Aorta (tissue), 5 donors: ENCODE measurements at regions not wholly inside any gene's neighbourhood (a gene's known extent, or its start where the extent isn't known, plus 50 kb on each side); places are given as distances from the start of the nearest gene placed in this dataset.
A peak's percentile ranks its signal among the peaks of the same experiment; 100 is the strongest.
"Not testable (repeated sequence)": the region's sequence is repeated elsewhere in the genome, so short reads cannot be mapped to it uniquely, and the experiment has no call there.

ENCODE experiments used
- ATAC-seq: fragments of 200-7000 bp; cut with Tn5 transposase; one replicate; pipeline ENCODE4 v1.9.1; 2022; ENCODE audit warnings: moderate library complexity; ENCODE audit not compliant: low FRiP score
- DNase-seq, 2 donors: peaks; one replicate each; pipeline ENCODE4 v3.0.0-alpha.2; 2020
- H3K27ac ChIP-seq, 2 donors: one replicate each; pipeline ENCODE4 v1.5.1; 2013; ENCODE audit warnings: low read length in 2 of 2, mild to moderate bottlenecking in 2 of 2, moderate library complexity in 2 of 2, control low read depth in 1 of 2, inconsistent platforms in 1 of 2, low read depth in 1 of 2
- H3K27me3 ChIP-seq, 2 donors: one replicate each; pipeline ENCODE4 v1.6.1; 2013; ENCODE audit warnings: control low read depth in 1 of 2, low read length in 1 of 2, mild to moderate bottlenecking in 1 of 2, moderate library complexity in 1 of 2; ENCODE audit not compliant: insufficient read depth in 2 of 2, control insufficient read depth in 1 of 2
- H3K36me3 ChIP-seq, 2 donors: one replicate each; pipeline ENCODE4 v1.6.1; 2013; ENCODE audit warnings: control low read depth in 1 of 2, low read length in 1 of 2, mild to moderate bottlenecking in 1 of 2; ENCODE audit not compliant: insufficient read depth in 2 of 2, control insufficient read depth in 1 of 2
- H3K4me1 ChIP-seq, 2 donors: one replicate each; pipeline ENCODE4 v1.6.1; 2013; ENCODE audit warnings: low read length in 2 of 2, control low read depth in 1 of 2, mild to moderate bottlenecking in 1 of 2, moderate library complexity in 1 of 2; ENCODE audit not compliant: insufficient read depth in 2 of 2, control insufficient read depth in 1 of 2
- H3K4me3 ChIP-seq, 2 donors: one replicate each; pipeline ENCODE4 v1.5.1; 2013; ENCODE audit warnings: low read length in 2 of 2, control low read depth in 1 of 2, mild to moderate bottlenecking in 1 of 2
- H3K9me3 ChIP-seq: one replicate; pipeline ENCODE4 v1.6.1; 2013; ENCODE audit warnings: mild to moderate bottlenecking, low read length; ENCODE audit not compliant: control insufficient read depth
- WGBS, 2 donors: extraction: QIAGEN DNeasy Blood & Tissue Kit; methylation state at CpG; one replicate each; pipeline ENCODE4 v1.1.7; 2013; 5-methylcytosine and 5-hydroxymethylcytosine counted together
- intact Hi-C, 2 donors: fragments of 100-400 bp; cut with DNase I; formaldehyde crosslinking; loops; one replicate each; pipeline versions ENCODE4 v1.14.2 to v1.15.0; 2022
- donor health status: healthy with polysubstance abuse.
- donor health status: Bipolar disorder and iron deficiency.
- donor health status: DM: no; HTN: no; CAD: no.
- donor health status: DM: no; HTN: no; CAD: no.
- donor health status: DM: yes; HTN: yes; CAD: no.

DNA sequence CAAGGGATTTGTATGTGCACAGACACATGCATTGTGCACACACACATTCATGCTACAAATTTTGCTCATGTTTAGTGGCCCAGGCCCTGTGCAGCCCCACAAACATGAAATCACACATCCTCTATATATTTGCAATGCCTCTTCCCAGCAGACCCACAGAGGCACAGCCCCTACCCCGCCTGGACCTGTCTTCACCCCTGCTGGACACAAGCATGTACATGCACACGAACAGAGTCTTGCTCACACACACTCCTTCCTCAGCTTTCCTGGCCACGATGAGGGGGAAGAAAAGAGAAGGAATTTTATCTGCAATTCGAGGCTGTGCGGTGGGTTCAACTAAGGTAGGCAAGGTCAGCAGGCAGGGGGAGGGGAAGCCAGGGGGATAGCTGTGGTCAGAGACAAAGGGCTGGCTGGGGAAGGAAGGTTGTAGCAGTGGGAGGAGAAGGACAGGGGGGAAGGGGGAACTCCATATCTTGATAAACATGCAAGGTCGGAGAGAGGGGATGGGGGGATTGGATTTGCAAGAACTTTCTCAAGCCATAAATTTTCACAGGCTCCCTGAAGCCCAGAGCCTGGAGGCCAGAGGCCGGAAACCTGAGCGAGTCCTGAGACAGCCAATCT, 156.4 kb downstream of the EFNB1 start:
- intact Hi-C loops = no loop called here
- 65 to 82% methylated on average over 8 of the region's 8 CpGs for WGBS, 2 donors

GRCh38 chrX:68983004-68983857, 154.4 kb downstream of the EFNB1 start:
- Histone ChIP-seq H3K4me1 (peaks cover 0 to 1% of the 10 kb centered on the region in 2 donors), H3K27ac (no peak overlapping the region), H3K36me3 (no peaks in the 10 kb centered on the region), H3K9me3 (no peaks in the 10 kb centered on the region), H3K4me3 (no peak overlapping the region), H3K27me3 (no peaks in the 10 kb centered on the region)
- WGBS, 2 donors = 50 to 68% methylated on average over 3 of the region's 3 CpGs
- DNase-seq (no peak), ATAC-seq (peak; percentile 44)
- intact Hi-C loops = no loop called here

More for the DNA sequence above, 156.4 kb downstream of the EFNB1 start:
- Histone ChIP-seq H3K36me3 (no peaks in the 10 kb centered on the region), H3K27ac (no peak overlapping the region), H3K4me3 (no peak overlapping the region), H3K27me3 (no peaks in the 10 kb centered on the region), H3K9me3 (no peaks in the 10 kb centered on the region), H3K4me1 (no peaks in the 10 kb centered on the region)
- no peak for ATAC-seq
- DNase-seq = no peak

DNA sequence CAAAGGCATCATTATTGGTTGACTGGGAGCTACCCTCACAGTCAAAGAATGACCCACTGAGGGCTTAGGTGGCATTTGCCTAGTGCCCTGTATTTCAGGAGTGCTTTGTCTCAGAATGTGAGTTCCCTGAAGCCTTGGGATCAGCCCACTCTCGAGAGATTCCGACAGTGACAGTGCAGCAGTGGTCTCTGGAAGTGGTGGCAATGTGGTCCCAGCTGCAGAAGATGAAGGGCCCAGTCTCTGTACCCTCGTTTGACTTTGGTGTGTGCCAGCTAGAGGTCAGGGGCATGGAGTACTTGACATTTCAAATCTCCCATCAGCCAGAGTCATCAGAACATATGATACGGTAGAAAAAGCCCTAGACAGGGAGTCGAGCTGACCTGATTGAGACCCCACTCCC, 153.7 kb downstream of the EFNB1 start:
- Histone ChIP-seq H3K27ac (no peak overlapping the region), H3K36me3 (no peaks in the 10 kb centered on the region), H3K4me3 (no peak overlapping the region), H3K4me1 (peaks cover 0 to 3% of the 10 kb centered on the region in 2 donors), H3K27me3 (no peaks in the 10 kb centered on the region), H3K9me3 (no peaks in the 10 kb centered on the region)
- intact Hi-C loops = no loop called here
- WGBS, 2 donors = 77 to 93% methylated on average over 5 of the region's 5 CpGs
- ATAC-seq (no peak), DNase-seq (no peak)

- H3K27ac ChIP-seq = no peak overlapping the region
- 87 to 97% methylated on average over 9 of the region's 9 CpGs for WGBS, 2 donors
- no peaks in the 10 kb centered on the region for H3K36me3 ChIP-seq
- intact Hi-C loops = no loop called here
- H3K9me3 ChIP-seq = no peaks in the 10 kb centered on the region
- H3K4me1 ChIP-seq = peaks cover 0 to 3% of the 10 kb centered on the region in 2 donors
- no peak overlapping the region for H3K4me3 ChIP-seq
- no peak for ATAC-seq
- DNase-seq = peak in 1 of 2 donors; percentile 43
- no peaks in the 10 kb centered on the region for H3K27me3 ChIP-seq
Observed at GRCh38 chrX:68980906-68981616, 152.2 kb downstream of the EFNB1 start.

DNA sequence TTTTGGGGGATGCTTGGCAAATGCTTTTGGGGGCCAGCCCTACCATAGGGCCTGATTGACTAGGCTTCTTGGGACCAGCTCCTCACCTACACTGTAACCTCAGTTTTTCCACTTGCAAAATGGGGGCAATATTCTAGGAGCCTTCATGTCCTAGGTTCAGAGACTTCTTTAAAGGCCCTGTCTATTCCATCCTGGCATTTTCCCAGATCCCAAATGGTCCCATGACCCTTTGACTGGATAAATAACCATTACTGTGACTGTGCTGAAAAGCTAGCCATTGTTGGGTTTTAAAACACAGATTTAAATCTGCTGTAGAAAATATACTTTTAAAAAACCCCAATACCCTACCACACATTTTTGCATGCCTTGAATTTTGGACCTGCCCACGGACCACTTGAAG, 149.8 kb downstream of the EFNB1 start:
- DNase-seq = no peak
- Histone ChIP-seq H3K36me3 (no peaks in the 10 kb centered on the region), H3K9me3 (no peaks in the 10 kb centered on the region), H3K27me3 (no peaks in the 10 kb centered on the region), H3K4me1 (peaks cover 0 to 3% of the 10 kb centered on the region in 2 donors), H3K27ac (no peak overlapping the region), H3K4me3 (no peak overlapping the region)
- whole genome bisulfite sequencing, 2 donors = 28 to 80% methylated on average over 1 of the region's 1 CpG
- ATAC-seq = no peak
- intact Hi-C loops = no loop called here

GRCh38 chrX:68978255-68978654, 149.4 kb downstream of the EFNB1 start:
- DNase-seq = peak; percentile 58 to 75
- Histone ChIP-seq H3K9me3 (no peaks in the 10 kb centered on the region), H3K27me3 (no peaks in the 10 kb centered on the region), H3K27ac (no peak overlapping the region), H3K4me1 (peaks cover 0 to 3% of the 10 kb centered on the region in 2 donors), H3K4me3 (no peak overlapping the region), H3K36me3 (no peaks in the 10 kb centered on the region)
- no peak for ATAC-seq
- 9 to 13% methylated on average over 5 to 7 of the region's 7 CpGs for WGBS, 2 donors
- intact Hi-C loops = no loop called here

DNA sequence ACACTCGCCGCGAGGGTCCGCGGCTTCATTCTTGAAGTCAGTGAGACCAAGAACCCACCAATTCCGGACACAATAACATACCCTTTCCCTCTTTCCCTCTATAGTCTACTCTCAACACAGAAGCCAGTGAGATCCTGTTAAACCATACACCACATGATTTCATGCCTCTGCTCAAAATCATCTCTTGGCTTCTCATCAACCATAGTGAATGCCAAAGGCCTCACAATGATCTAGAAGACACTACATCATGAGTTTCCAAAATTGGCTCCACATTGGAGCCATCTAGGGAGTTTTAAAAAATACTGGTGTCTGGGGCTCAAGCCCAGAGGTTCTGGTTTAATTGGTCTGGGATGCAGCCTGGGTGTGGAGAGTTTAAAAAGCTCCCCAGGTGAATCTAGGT, 124.5 kb downstream of the EFNB1 start:
- no peaks in the 10 kb centered on the region for H3K4me1 ChIP-seq
- intact Hi-C loops = no loop called here
- no peak for DNase-seq
- no peaks in the 10 kb centered on the region for H3K27me3 ChIP-seq
- H3K36me3 ChIP-seq = no peaks in the 10 kb centered on the region
- H3K4me3 ChIP-seq = no peak overlapping the region
- no peaks in the 10 kb centered on the region for H3K9me3 ChIP-seq
- H3K27ac ChIP-seq = no peak overlapping the region
- 87 to 94% methylated on average over 6 of the region's 6 CpGs for WGBS, 2 donors
- ATAC-seq = no peak

DNA sequence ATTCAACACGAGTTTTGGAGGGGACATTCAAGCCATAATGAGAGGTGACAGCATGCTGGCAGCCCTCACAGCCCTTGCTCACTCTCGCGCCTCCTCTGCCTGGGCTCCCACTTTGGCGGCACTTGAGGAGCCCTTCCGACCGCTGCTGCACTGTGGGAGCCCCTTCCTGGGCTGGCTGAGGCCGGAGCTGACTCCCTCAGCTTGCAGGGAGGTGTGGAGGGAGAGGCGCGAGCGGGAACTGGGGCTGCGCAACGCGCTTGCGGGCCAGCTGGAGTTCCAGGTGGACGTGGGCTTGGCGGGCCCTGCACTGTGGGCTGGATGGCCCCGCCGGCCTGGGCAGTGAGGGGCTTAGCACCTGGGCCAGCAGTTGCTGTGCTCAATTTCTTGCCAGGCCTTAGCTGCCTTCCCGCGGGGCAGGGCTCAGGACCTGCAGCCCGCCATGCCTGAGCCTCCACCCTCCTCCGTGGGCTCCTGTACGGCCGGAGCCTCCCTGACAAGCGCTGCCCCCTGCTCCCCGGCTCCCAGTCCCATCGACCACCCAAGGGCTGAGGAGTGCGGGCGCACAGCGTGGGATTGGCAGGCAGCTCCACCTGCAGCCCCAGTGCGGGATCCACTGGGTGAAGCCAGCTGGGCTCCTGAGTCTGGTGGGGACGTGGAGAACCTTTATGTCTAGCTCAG, 123.3 kb downstream of the EFNB1 start:
- DNase-seq, intact Hi-C loops: not testable (repeated sequence)
- WGBS, 2 donors = 88 to 97% methylated on average over 31 to 32 of the region's 32 CpGs

More for the DNA sequence above, 123.3 kb downstream of the EFNB1 start:
- not testable (repeated sequence) for H3K4me3 ChIP-seq, H3K27me3 ChIP-seq, H3K36me3 ChIP-seq, ATAC-seq, H3K9me3 ChIP-seq, H3K27ac ChIP-seq, H3K4me1 ChIP-seq
